ENCODE measurements at regions not wholly inside any gene's neighbourhood (a gene's known extent, or its start where the extent isn't known, plus 50 kb on each side); places are given as distances from the start of the nearest gene placed in this dataset.

- TF ChIP-seq, protein P1, sequence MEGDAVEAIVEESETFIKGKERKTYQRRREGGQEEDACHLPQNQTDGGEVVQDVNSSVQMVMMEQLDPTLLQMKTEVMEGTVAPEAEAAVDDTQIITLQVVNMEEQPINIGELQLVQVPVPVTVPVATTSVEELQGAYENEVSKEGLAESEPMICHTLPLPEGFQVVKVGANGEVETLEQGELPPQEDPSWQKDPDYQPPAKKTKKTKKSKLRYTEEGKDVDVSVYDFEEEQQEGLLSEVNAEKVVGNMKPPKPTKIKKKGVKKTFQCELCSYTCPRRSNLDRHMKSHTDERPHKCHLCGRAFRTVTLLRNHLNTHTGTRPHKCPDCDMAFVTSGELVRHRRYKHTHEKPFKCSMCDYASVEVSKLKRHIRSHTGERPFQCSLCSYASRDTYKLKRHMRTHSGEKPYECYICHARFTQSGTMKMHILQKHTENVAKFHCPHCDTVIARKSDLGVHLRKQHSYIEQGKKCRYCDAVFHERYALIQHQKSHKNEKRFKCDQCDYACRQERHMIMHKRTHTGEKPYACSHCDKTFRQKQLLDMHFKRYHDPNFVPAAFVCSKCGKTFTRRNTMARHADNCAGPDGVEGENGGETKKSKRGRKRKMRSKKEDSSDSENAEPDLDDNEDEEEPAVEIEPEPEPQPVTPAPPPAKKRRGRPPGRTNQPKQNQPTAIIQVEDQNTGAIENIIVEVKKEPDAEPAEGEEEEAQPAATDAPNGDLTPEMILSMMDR (IDR thresholded peaks at IDR 0.05; ENCODE audit: extremely low read depth in 1 of 2, insufficient read depth in 1 of 2, low read depth in 1 of 2, low read length in 2 of 2) = no peak
- TF ChIP-seq POLR2A (IDR thresholded peaks at IDR 0.05; ENCODE audit: low read depth, low read length) (no peak), EZH2 (IDR thresholded peaks at IDR 0.05; ENCODE audit: borderline replicate concordance, low read depth, low read length, severe bottlenecking) (no peak), POLR2AphosphoS5 (IDR thresholded peaks at IDR 0.05; ENCODE audit: insufficient read depth, low read depth, low read length) (no peak), MAX (IDR thresholded peaks at IDR 0.05; ENCODE audit: insufficient read depth, insufficient read length) (no peak), MYC (IDR thresholded peaks at IDR 0.05; ENCODE audit: low read depth, low read length) (no peak), JUN (IDR thresholded peaks at IDR 0.05; ENCODE audit: borderline replicate concordance, insufficient read depth, insufficient read length, low read depth) (no peak)
Observed at GRCh38 chr5:104941030-104941645, 1378.5 kb upstream of the NUDT12 start.

Data from endothelial cell of umbilical vein (primary cell).